ENCODE measurements at regions not wholly inside any gene's neighbourhood (a gene's known extent, or its start where the extent isn't known, plus 50 kb on each side); places are given as distances from the start of the nearest gene placed in this dataset.
"Not testable (repeated sequence)": the region's sequence is repeated elsewhere in the genome, so short reads cannot be mapped to it uniquely, and the experiment has no call there.

DNA sequence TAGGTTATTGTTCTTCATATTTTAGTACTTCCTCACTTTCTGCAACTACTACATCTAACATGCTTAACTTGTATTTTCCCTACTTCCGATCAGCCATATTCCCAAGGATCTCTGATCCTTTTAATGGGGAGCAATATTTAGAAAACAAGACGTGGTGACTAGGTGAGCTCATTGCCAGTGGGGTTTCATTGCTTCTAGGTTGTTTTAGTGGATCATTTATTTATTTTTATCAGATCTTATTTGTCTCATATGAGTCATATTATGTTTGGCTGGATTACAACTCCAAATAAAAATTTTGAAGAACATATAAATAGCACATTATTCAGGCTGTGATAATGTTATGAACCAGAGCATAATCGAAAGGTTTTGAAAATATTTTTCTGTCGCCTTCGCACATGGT, 480.9 kb upstream of the TMEFF2 start:
- no peak overlapping the region for H3K4me2 ChIP-seq (ENCODE audit: low read depth, low read length)
- no peaks in the 10 kb centered on the region for H3K9me3 ChIP-seq (replicated peaks; ENCODE audit: insufficient read depth, low read length)
- no peaks in the 10 kb centered on the region for H3K36me3 ChIP-seq (replicated peaks; ENCODE audit: insufficient read depth, low read length)
- no peak overlapping the region for H3K4me3 ChIP-seq (ENCODE audit: low read length)
- no peak for TF ChIP-seq EZH2 (optimal IDR thresholded peaks at IDR 0.05; ENCODE audit: low read depth, low read length)
- no peak for TF ChIP-seq EZH2phosphoT487 (IDR thresholded peaks at IDR 0.05; ENCODE audit: low read length)
- TF ChIP-seq, protein P1, sequence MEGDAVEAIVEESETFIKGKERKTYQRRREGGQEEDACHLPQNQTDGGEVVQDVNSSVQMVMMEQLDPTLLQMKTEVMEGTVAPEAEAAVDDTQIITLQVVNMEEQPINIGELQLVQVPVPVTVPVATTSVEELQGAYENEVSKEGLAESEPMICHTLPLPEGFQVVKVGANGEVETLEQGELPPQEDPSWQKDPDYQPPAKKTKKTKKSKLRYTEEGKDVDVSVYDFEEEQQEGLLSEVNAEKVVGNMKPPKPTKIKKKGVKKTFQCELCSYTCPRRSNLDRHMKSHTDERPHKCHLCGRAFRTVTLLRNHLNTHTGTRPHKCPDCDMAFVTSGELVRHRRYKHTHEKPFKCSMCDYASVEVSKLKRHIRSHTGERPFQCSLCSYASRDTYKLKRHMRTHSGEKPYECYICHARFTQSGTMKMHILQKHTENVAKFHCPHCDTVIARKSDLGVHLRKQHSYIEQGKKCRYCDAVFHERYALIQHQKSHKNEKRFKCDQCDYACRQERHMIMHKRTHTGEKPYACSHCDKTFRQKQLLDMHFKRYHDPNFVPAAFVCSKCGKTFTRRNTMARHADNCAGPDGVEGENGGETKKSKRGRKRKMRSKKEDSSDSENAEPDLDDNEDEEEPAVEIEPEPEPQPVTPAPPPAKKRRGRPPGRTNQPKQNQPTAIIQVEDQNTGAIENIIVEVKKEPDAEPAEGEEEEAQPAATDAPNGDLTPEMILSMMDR (IDR thresholded peaks at IDR 0.05; ENCODE audit: low read length): no peak
- no peaks in the 10 kb centered on the region for H3K79me2 ChIP-seq (ENCODE audit: low read length)
- no peaks in the 10 kb centered on the region for H3K9me2 ChIP-seq (replicated peaks; ENCODE audit: insufficient read depth, low read length)
- H3K9ac ChIP-seq (ENCODE audit: low read length): no peak overlapping the region
- no peak for DNase-seq
- no peaks in the 10 kb centered on the region for H3F3A ChIP-seq (ENCODE audit: insufficient read depth, low read length)
- no peaks in the 10 kb centered on the region for H4K20me1 ChIP-seq (ENCODE audit: insufficient read depth, low read length)
- no peaks in the 10 kb centered on the region for H3K27me3 ChIP-seq (replicated peaks; ENCODE audit: insufficient read depth, low read length)
- H2AFZ ChIP-seq (ENCODE audit: low read length): no peak overlapping the region
- H3K27ac ChIP-seq (ENCODE audit: low read length): no peak overlapping the region
- no peaks in the 10 kb centered on the region for H3K4me1 ChIP-seq (ENCODE audit: low read length)

DNA sequence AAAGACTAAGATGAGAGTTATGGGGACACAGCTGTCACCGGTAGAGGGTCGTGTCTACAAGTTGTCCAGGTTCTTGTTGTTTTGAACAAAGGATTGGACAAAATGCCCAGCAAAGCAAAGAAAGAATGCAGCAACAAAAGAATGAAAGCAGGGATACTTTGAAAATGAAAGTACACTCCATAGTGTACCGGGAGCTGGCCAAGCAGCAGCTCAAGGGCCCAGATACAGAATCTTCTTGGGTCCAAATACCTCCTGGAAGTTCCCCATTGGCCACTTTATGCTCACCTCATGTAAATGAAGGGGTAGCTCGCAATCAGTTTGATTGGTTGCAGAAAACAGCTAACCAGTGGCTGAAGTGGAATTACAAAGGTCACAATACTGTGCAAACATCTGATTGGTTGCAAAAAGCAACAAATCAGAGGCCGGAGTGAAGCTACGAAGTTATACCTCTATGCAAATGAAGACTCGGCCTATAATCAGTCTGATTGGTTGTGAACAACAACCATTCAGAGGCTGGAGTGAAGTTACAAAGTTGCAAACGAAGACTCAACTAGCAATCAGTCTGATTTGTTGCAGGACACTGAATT, 474.9 kb upstream of the TMEFF2 start:
- H3K4me3 ChIP-seq (ENCODE audit: low read length): no peak overlapping the region
- no peaks in the 10 kb centered on the region for H3K27me3 ChIP-seq (replicated peaks; ENCODE audit: insufficient read depth, low read length)

DNA sequence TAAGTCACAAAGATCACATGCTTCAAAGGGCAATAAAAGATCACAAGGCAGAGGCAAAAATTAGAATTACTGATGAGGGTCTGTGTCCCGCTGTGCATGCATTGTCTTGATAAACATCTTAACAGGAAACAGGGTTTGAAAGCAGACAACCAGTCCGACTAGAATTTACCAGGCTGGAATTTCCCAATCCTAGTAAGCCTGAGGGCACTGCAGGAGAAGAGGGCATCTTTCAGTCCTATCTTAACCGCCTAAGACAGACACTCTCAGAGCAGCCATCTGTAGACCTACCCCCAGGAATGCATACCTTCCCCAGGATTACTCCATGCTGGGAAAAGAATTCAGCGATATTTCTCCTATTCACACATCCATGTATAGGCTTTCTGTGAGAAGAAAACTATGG, 465.8 kb upstream of the TMEFF2 start:
- H3K36me3 ChIP-seq (replicated peaks; ENCODE audit: insufficient read depth, low read length); H3K79me2 ChIP-seq (ENCODE audit: low read length); H3F3A ChIP-seq (ENCODE audit: insufficient read depth, low read length); H3K27me3 ChIP-seq (replicated peaks; ENCODE audit: insufficient read depth, low read length); H3K4me3 ChIP-seq (ENCODE audit: low read length); H3K9me2 ChIP-seq (replicated peaks; ENCODE audit: insufficient read depth, low read length); H3K4me2 ChIP-seq (ENCODE audit: low read depth, low read length); H3K27ac ChIP-seq (ENCODE audit: low read length); H3K9me3 ChIP-seq (replicated peaks; ENCODE audit: insufficient read depth, low read length); H3K9ac ChIP-seq (ENCODE audit: low read length); H3K4me1 ChIP-seq (ENCODE audit: low read length); DNase-seq; H2AFZ ChIP-seq (ENCODE audit: low read length); H4K20me1 ChIP-seq (ENCODE audit: insufficient read depth, low read length): not testable (repeated sequence)

More for the DNA sequence above, 474.9 kb upstream of the TMEFF2 start:
- TF ChIP-seq, protein P1 (IDR thresholded peaks at IDR 0.05; ENCODE audit: low read length): no peak
- TF ChIP-seq EZH2phosphoT487 (IDR thresholded peaks at IDR 0.05; ENCODE audit: low read length): no peak
- no peak for TF ChIP-seq EZH2 (optimal IDR thresholded peaks at IDR 0.05; ENCODE audit: low read depth, low read length)
- Histone ChIP-seq H3K36me3 (replicated peaks; ENCODE audit: insufficient read depth, low read length) (no peaks in the 10 kb centered on the region), H4K20me1 (ENCODE audit: insufficient read depth, low read length) (no peaks in the 10 kb centered on the region), H3K4me1 (ENCODE audit: low read length) (no peaks in the 10 kb centered on the region), H3F3A (ENCODE audit: insufficient read depth, low read length) (no peaks in the 10 kb centered on the region), H3K27ac (ENCODE audit: low read length) (no peak overlapping the region), H2AFZ (ENCODE audit: low read length) (peak overlapping the region; percentile 64), H3K4me2 (ENCODE audit: low read depth, low read length) (peak overlapping the region; percentile 41; the same call in 1 of the 2 replicates), H3K9ac (ENCODE audit: low read length) (no peak overlapping the region), H3K9me3 (replicated peaks; ENCODE audit: insufficient read depth, low read length) (no peaks in the 10 kb centered on the region), H3K9me2 (replicated peaks; ENCODE audit: insufficient read depth, low read length) (no peaks in the 10 kb centered on the region), H3K79me2 (ENCODE audit: low read length) (no peaks in the 10 kb centered on the region)
- no peak for DNase-seq

DNA sequence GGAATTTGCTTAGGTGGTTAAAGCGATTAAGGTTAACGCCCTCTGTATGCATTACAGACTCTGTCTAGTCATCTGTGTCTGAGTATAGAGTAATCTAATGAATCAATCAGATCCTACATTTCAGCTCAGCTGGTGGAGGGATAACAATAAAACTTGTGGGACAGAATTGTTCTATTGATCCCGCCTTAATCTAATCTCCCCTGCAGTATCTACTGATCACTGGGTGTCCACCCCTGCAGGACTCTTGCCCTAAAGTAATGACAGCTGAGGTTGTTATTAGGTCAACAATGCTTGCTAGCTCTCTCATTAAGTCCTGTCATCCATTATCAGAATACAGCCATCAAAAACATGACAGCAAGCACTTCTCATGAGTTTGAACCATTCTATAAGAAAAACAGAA, 462.6 kb upstream of the TMEFF2 start:
- H3F3A ChIP-seq (ENCODE audit: insufficient read depth, low read length): no peaks in the 10 kb centered on the region
- no peaks in the 10 kb centered on the region for H3K27me3 ChIP-seq (replicated peaks; ENCODE audit: insufficient read depth, low read length)
- no peak overlapping the region for H3K27ac ChIP-seq (ENCODE audit: low read length)
- no peaks in the 10 kb centered on the region for H3K36me3 ChIP-seq (replicated peaks; ENCODE audit: insufficient read depth, low read length)
- no peak for DNase-seq
- H3K9me2 ChIP-seq (replicated peaks; ENCODE audit: insufficient read depth, low read length): no peaks in the 10 kb centered on the region
- no peaks in the 10 kb centered on the region for H3K9me3 ChIP-seq (replicated peaks; ENCODE audit: insufficient read depth, low read length)
- no peaks in the 10 kb centered on the region for H4K20me1 ChIP-seq (ENCODE audit: insufficient read depth, low read length)
- no peak overlapping the region for H3K4me2 ChIP-seq (ENCODE audit: low read depth, low read length)
- H3K79me2 ChIP-seq (ENCODE audit: low read length): no peaks in the 10 kb centered on the region
- no peak overlapping the region for H3K9ac ChIP-seq (ENCODE audit: low read length)
- H2AFZ ChIP-seq (ENCODE audit: low read length): no peak overlapping the region
- H3K4me1 ChIP-seq (ENCODE audit: low read length): no peaks in the 10 kb centered on the region
- H3K4me3 ChIP-seq (ENCODE audit: low read length): no peak overlapping the region
- TF ChIP-seq, protein P1 (IDR thresholded peaks at IDR 0.05; ENCODE audit: low read length): no peak
- no peak for TF ChIP-seq EZH2phosphoT487 (IDR thresholded peaks at IDR 0.05; ENCODE audit: low read length)
- no peak for TF ChIP-seq EZH2 (optimal IDR thresholded peaks at IDR 0.05; ENCODE audit: low read depth, low read length)
